ENCODE measurements at regions not wholly inside any gene's neighbourhood (a gene's known extent, or its start where the extent isn't known, plus 50 kb on each side); places are given as distances from the start of the nearest gene placed in this dataset.

DNA sequence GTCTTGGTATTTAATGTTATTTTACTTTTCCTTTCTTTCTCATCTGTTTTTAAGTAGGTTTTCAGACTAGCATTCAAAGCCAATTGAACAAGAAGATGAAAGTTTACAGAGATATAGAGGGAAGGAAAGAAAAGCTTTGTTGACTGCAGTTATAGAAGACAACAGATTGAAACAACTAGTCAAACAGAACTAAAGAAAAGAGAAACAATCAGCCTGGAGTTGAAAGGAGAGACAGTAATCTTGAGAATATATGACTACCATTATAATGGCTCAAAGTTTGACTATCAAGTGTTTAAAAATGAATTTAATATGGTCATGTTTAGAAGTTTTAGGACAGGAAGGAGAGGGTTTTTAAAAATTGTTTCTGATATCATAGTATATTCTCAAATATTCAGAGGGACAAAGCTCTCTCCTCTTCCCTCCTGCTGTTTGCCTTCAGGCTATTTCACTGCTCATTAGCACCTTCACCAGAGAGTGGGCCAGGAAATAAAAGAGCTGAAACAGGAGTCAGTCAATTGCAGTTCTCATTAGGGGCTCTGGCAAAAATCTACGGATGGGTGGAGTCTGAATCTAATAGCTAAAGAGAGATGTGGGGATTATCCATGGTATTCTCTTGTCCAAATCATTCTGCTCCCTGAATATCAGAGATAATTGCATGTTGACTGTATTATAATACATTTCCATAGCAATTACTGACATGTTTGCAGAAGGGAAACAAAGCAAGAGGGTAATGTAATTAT, 577.8 kb downstream of the BRINP3 start:
- Histone ChIP-seq H3K4me3 (replicated peaks in 1 of 3) (no peak overlapping the region), H3K27me3 (no peaks in the 10 kb centered on the region), H3K27ac (no peak overlapping the region), H3K36me3 (no peaks in the 10 kb centered on the region), H3K4me1 (no peaks in the 10 kb centered on the region), H3K9me3 (no peaks in the 10 kb centered on the region)
- 8 to 23% methylated on average over 1 of the region's 1 CpG for WGBS, 2 donors
- TF ChIP-seq POLR2A (IDR thresholded peaks at IDR 0.05) = no peak
- TF ChIP-seq, protein P1, sequence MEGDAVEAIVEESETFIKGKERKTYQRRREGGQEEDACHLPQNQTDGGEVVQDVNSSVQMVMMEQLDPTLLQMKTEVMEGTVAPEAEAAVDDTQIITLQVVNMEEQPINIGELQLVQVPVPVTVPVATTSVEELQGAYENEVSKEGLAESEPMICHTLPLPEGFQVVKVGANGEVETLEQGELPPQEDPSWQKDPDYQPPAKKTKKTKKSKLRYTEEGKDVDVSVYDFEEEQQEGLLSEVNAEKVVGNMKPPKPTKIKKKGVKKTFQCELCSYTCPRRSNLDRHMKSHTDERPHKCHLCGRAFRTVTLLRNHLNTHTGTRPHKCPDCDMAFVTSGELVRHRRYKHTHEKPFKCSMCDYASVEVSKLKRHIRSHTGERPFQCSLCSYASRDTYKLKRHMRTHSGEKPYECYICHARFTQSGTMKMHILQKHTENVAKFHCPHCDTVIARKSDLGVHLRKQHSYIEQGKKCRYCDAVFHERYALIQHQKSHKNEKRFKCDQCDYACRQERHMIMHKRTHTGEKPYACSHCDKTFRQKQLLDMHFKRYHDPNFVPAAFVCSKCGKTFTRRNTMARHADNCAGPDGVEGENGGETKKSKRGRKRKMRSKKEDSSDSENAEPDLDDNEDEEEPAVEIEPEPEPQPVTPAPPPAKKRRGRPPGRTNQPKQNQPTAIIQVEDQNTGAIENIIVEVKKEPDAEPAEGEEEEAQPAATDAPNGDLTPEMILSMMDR (IDR thresholded peaks at IDR 0.05) = no peak
- intact Hi-C loops (cut with DNase I) = no loop called here
- DNase-seq = no peak

DNA sequence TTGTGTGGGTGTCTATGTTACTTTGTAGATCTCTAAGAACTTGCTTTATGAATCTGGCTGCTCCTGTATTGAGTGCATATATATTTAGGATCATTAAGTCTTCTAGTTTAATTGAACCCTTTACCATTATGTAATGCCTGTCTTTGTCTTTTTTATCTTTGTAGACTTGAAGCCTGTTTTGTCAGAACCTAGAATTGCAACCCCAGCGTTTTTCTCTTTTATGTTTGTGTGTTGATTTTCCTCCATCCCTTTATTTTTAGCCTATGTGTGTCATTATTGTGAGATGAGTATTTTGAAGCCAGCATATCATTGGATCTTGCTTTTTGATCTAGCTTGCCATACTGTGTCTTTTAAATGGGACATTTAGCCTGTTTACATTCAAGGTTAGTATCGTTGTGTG, 573.2 kb downstream of the BRINP3 start:
- Histone ChIP-seq H3K27ac (no peak overlapping the region), H3K36me3 (no peaks in the 10 kb centered on the region), H3K9me3 (no peaks in the 10 kb centered on the region), H3K4me3 (replicated peaks in 1 of 3) (no peak overlapping the region), H3K27me3 (no peaks in the 10 kb centered on the region), H3K4me1 (no peaks in the 10 kb centered on the region)
- intact Hi-C loops (cut with DNase I) = no loop called here
- no peak for DNase-seq
- no peak for TF ChIP-seq POLR2A (IDR thresholded peaks at IDR 0.05)
- TF ChIP-seq, protein P1 (IDR thresholded peaks at IDR 0.05) = no peak
- 86 to 88% methylated on average over 2 of the region's 2 CpGs for WGBS, 2 donors

DNA sequence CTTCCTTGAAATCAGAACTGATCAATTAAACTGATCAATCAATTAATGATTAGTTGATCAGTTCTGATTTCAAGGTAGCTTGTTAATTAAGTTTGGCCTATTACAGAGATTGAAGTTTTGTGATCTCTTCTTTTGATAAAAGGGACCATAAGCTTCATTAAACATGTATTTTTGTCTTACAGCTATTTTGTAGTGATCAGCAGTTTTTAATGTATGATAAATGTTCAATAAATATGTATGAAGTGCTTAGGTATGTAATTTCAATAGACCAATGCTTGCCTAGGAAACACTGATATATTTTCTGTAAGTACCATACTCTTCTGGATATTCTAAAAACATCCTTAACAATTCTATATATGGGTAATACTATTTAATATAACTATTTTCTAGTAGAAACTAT, 569.6 kb downstream of the BRINP3 start:
- H3K27ac ChIP-seq = no peak overlapping the region
- no peak for DNase-seq
- no peaks in the 10 kb centered on the region for H3K9me3 ChIP-seq
- TF ChIP-seq POLR2A (IDR thresholded peaks at IDR 0.05) = no peak
- TF ChIP-seq, protein P1 (IDR thresholded peaks at IDR 0.05) = no peak
- H3K27me3 ChIP-seq = no peaks in the 10 kb centered on the region
- H3K36me3 ChIP-seq = no peaks in the 10 kb centered on the region
- no peaks in the 10 kb centered on the region for H3K4me1 ChIP-seq
- intact Hi-C loops (cut with DNase I) = no loop called here
- no peak overlapping the region for H3K4me3 ChIP-seq (replicated peaks in 1 of 3)

DNA sequence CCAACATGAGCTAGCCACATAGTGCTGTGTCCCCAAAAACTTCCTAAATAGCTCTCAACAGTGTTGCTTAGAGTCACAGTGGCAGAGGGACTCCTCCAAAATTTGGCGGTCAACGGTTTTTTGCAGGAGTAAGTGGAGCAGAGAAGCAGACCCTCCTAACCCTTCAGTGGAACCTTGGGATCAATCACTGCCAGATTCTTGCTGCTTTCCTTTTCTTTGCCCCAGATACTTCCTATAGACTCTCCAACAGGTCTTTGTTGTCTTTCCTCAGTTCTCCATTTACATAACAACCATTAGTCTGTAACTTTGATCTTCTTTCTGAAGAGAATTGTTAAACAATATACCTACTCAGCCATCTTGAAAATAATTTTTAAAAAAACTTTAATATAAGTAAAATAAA, 556.1 kb downstream of the BRINP3 start:
- intact Hi-C loops (cut with DNase I) = no loop called here
- Histone ChIP-seq H3K4me3 (replicated peaks in 1 of 3) (no peak overlapping the region), H3K27me3 (no peaks in the 10 kb centered on the region), H3K9me3 (no peaks in the 10 kb centered on the region), H3K36me3 (no peaks in the 10 kb centered on the region), H3K27ac (no peak overlapping the region), H3K4me1 (no peaks in the 10 kb centered on the region)
- whole genome bisulfite sequencing, 2 donors = 91 to 96% methylated on average over 2 of the region's 2 CpGs
- DNase-seq = no peak
- no peak for TF ChIP-seq POLR2A (IDR thresholded peaks at IDR 0.05)
- TF ChIP-seq, protein P1 (IDR thresholded peaks at IDR 0.05) = no peak

DNA sequence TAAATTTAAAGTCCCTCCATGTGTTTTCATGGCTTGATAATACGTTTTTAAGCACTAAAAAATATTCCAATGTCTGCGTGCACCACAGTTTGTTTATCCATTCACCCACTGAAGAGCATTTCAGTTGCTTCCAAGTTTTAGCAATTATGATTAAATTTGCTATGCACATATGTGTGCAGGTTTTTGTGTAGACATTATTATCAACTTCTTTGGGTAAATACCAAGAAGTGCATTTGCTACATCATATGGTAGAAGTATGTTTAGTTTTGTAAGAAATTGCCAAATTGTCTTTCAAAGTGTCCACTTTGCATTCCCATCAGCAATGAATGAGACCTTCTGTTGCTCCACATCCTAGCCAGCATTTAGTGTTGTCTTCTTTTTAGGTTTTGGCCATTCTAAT, 550.0 kb downstream of the BRINP3 start:
- H3K9me3 ChIP-seq = no peaks in the 10 kb centered on the region
- no peaks in the 10 kb centered on the region for H3K27me3 ChIP-seq
- H3K4me3 ChIP-seq (replicated peaks in 1 of 3) = no peak overlapping the region
- WGBS, 2 donors = 74 to 78% methylated on average over 2 of the region's 2 CpGs
- DNase-seq = no peak
- H3K36me3 ChIP-seq = no peaks in the 10 kb centered on the region
- no peak overlapping the region for H3K27ac ChIP-seq
- intact Hi-C loops (cut with DNase I) = no loop called here
- TF ChIP-seq, protein P1 (IDR thresholded peaks at IDR 0.05) = no peak
- no peak for TF ChIP-seq POLR2A (IDR thresholded peaks at IDR 0.05)
- H3K4me1 ChIP-seq = no peaks in the 10 kb centered on the region
